GM19238 (cell line): ENCODE measurements at regions not wholly inside any gene's neighbourhood (a gene's known extent, or its start where the extent isn't known, plus 50 kb on each side); places are given as distances from the start of the nearest gene placed in this dataset.

Experiments
- DNase-seq: peaks from one replicate; pipeline ENCODE4 v3.0.0; 2011; ENCODE audit warnings: low spot score; ENCODE audit not compliant: insufficient read length

DNA sequence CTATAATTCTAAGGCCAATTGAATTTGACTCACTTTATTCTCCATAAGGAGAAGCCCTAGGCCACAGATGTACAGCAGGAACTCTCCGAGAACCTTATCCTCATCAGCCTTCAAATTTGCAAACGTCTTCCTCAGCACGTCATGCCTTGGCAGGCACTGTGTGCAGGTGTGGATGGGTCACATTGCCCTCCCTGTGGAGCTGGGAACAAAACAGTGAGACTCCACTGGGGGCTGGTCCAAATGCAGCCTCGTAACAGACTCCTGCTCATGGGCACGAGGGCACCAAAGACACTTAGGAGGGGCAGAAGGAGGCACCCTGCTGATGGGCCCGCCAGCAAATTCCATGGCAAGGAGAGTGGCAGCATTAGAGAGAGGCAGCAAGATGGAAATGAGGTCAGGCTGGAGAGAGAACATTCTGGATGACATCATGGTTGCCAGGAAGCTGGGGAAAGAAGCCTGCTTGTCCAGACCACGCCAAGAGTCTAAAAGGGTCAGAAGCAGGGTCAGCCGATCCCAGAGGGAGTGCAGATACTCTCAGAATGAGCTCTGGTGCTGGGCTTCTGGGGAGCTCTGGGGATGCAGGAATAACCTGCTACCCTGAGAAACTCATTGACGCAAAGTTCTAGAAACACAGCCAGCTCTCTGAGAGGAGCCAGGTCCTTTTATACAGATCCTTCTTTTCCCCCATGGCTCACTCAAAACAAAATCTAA is 242.2 kb downstream of the B3GLCT start:
- no peak for DNase-seq

DNA sequence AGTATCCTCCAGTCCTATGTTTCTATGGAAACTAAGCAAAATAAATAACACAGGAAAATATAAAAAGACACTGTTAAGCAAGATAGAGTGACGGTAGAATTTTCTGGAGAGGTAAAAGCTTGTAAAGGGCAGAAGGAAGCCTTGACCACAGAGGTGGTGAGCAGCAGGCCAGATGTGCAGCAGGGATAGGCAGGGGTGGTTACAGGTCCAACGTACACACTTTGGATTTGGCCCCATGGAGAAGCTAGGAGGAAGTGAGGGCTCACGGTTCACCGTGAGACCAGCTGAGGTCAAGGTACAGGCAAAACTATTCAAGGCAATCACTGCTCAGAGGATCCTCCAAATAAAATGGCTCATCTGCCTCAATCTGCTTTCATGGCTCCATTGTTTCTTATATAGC is 242.8 kb downstream of the B3GLCT start:
- no peak for DNase-seq

DNA sequence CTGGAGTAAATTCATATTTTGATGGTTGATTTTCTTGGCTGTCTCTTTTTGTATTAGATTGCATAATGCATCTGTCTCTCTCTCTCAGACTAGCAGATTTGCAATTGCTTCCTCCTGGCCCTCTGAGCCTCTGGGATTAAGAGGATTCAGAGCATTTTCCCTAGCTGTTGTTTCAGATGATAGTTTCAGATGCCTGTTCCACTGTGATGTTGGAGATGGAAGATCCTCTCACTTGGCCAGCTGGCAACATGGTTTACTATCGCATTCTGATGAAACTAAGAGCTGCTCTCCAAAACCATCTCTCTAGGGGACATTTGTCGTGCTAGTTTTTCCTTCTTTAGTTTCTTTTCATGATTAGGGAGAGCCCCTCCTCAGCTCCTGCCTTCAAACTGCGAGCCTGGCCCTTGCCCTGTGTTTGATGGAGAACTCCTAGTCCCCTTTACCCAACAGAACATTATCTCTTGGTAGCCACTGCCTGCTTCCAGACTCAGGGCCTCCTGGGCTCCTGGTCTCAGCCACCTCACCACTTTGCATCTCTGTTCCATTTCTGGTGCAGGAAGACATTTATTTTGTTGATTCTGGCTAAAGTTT is 244.6 kb downstream of the B3GLCT start:
- no peak for DNase-seq

DNA sequence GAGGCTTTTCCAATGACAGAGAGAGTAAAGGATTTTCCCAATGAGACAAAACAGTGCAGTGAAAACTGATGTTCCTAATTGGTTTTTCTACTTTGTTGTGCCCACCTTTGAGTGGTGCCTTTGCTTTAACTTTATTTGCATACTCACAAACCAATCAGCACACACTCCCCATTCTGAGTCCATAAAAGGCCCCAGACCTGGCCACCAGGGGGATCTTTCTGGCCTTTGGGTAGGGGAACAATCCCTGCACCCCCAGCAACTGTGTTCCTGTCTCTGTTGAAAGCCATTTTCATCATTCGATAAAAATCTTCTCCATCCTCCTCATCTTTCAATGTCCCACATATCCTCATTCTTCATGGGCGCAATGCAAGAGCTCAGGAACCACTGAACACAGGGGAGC is 252.8 kb downstream of the B3GLCT start:
- DNase-seq: no peak

DNA sequence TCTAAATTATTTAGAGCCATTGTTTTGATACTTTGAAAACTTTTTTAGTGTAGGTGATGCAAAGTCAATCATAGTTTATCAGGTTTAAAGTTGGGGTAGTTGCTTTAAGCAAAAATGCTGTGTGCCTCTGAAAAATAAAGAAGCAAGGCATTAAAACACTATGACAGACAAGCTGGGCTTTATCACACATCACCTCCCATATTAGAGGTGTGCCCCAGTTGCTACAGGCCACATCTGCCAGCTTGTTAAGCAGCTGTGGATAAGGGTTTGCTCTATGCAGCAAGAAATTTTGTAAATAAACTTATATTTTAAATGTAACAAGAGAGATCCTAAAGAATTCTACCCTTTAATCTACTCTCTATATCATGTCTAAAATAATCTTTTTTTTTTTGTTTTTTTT is 255.8 kb downstream of the B3GLCT start:
- no peak for DNase-seq

DNA sequence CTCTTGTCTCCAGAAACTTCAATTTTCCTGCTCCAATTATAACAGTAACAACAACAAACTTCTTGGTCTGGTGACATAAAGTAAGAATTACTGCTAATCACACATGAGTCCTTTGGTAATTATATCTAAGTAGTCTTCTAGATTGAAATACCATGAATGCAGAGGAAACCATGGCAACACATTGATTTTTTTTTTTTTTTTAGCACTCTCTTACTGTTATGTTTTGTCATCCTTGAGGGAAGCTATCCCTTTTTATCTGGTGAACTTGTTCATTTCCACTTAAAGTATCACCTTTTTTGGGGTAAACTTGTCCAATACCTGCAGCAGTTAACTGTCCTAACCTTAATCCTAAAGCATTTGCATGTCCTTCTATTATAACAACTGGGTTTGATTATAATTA is 256.3 kb downstream of the B3GLCT start:
- no peak for DNase-seq

DNA sequence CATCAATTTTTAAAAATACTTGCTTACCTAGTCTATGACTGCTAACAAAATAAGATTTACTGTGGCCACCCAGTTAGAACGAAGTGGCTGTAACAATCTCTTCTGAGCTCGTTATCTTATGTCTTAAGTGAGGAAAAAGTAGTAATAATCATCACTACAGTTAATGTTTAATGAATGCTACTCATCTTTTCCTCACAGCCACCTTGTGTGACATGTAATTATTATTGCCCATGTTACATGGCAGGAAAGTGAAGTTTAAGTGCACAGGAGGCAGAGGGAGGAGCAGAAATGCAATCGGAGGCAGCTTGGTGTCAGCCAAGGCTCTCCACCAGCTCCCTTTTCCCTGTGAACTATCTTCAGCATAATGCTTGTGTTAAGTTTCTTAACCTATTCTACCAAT is 260.3 kb downstream of the B3GLCT start:
- no peak for DNase-seq

DNA sequence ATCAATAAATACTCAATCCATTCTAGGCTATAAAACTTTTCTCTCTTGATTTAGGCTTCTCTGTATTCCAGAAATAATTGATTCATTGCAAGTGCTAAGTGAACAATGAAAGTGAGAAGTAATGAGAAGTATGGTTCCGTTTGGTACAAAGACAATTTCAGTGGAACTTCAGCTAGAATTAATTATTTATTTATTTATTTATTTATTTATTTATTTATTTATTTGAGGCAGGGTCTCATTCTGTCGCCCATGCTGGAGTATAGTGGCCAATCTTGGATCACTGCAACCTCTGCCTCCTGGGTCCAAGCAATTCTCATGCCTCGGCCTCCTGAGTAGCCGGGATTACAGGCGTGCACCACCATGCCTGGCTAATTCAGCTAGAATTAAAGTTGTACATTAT is 262.1 kb downstream of the B3GLCT start:
- no peak for DNase-seq

DNA sequence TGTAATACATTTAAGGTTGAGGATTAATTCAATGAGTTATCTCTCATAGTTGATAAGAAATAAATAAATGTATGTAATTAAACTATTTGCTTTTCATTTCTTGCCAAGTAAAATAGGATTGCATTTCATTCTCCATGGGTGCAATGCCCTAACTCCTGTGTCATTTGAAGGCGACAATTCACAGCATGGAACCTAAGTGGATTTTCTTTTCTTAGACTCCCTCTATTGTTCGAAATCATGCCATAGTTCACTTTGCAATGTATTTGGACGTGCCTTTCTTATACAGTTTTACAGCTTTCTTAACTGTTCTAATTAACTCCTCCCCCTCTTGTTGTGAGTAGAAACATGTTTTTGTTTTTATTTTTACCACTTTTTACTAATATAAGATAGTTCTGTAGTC is 263.0 kb downstream of the B3GLCT start:
- DNase-seq: no peak

DNA sequence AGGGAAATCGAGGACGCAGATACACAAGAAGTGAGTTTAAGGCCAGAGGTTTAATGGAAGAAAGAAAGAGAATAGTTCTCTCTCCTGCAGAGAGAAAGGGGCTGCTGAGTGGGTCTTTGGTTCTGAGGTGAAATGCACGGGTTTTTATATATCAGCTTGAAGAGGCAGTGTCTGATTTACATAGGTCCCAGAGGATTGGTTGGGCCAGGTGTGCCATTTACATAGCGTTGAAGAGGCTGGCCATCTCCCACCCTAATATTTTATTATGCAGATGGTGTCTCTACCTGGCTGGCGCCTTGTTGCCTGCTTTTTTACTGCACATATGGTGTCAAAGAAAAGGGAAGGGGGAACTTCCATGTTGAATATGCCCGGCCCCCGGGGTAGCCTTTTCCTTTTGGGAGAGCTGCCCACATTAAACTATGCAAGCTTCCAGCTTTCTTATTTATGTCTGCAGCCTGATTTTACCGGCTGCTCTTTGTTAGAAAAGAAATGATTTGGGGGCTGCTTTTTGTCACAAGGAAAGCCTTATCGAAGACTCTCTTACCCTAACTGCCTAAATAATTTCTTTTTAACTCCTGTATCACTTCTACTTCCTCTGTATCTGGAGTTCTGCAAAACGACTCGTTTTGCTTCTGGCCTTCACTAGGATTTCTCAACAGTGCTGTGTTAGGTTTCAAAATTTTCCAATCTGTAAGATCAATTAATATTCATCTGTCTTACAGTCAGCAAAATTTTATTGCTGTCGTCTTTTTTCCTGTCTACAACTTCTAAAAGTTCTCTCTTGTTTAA is 268.5 kb downstream of the B3GLCT start:
- no peak for DNase-seq

DNA sequence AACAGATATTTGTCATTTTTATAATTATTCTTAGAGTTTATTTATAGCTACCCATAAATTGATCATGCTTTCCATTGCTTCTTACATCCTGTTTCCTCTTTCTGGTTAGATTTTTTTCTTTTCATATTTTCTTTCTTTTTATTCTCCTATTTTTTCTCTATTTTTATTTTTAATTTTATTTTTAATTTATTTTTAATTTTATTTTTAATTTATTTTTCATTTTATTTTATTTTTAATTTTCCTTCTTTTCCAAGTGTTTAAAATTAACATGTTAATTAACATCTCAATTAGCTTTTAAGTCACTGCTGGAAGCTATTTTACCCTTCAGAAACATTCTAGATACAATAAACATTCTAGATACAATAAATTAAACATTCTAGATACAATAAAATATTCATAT is 269.6 kb downstream of the B3GLCT start:
- DNase-seq: no peak

DNA sequence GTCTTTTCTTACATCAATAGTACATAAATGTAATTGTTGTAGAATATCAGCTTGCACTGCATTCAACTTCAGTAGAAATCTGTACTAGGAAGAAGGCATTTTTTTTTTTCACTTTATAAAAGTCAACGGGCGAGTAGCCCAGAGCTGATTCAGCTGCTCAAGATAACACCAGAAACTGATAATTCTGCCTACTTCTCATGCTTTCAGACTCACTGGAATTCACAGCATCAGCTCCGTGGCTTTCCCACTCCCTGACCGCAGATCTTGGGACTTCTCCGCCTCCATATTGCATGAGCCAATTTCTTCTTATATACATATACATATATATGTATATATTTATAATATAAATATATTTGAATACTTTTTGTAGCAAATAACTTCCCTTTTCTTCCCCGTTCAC is 263.1 kb upstream of the RXFP2 start:
- DNase-seq: no peak

DNA sequence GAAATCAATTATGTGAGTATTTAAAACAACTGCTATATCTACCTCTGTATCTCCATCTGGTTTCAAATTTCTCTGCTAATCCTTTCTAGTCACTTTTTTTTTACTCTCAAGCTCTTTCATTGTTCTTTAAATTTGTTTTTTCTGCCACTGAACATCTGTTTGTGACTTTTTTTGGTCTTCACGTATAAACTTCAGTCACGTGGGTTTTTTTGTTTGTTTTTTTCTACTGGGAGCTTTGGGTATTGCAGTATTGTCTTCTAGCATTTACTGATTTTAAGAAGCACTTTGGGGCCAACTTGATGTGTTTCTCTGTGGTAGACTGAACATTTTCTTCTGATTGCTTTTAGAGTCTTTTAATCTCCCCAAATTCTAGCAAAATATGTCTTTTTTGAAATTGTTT is 262.6 kb upstream of the RXFP2 start:
- no peak for DNase-seq

DNA sequence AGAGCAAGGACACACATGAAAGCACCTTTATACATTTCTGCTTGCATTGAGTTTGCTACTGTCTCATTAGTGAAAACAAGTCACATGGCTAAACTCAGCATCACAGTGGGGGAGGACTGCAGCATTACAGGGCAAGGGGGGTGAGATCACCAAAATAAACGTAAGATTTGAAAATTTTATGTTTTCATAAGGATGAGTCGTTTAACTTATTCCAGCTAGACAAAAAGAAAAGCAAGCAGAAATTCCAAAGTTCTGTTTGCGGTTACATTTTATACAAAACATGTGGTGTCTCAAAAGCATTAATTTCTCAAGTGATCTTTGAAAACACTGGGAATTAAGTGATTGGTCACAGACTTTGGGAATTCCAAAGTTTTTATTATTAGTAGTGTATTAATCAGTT is 261.4 kb upstream of the RXFP2 start:
- no peak for DNase-seq

DNA sequence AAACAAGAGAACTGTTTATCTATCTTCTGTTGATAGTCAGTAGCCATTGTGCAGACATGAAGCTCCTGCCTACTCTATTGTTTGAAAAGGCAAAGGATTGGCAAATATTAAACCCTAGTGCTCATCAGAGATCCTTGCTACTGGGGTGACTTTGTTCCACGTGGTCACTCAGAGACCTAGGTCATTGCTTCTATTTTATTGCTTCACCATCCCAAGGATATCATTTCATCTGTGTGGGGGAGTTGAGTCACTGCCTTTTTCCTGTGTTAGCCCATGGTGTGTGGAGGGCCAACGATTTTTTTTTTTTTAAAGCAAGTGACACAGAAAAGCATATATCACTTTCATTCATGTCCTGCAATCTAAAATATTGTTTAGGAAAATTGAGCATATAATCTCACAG is 254.1 kb upstream of the RXFP2 start:
- DNase-seq: no peak

DNA sequence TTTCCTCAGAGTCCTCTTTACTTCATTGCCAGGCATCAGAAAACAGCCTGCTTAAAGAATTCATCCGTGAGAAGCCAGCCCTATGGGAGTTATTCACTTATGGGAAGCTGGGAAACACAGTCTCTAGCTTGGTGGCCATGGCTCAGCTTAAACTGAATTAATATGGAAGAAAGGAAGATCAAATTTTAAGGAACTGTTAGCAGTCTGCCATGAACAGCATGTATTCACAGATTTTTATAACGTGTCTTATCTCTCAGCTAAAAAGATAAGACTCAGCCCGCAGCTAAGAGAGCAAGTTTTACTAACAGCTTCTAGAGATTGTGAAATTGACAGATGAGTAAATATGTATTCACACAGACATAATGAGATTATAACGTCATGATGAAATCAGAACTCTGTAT is 253.7 kb upstream of the RXFP2 start:
- DNase-seq: no peak

DNA sequence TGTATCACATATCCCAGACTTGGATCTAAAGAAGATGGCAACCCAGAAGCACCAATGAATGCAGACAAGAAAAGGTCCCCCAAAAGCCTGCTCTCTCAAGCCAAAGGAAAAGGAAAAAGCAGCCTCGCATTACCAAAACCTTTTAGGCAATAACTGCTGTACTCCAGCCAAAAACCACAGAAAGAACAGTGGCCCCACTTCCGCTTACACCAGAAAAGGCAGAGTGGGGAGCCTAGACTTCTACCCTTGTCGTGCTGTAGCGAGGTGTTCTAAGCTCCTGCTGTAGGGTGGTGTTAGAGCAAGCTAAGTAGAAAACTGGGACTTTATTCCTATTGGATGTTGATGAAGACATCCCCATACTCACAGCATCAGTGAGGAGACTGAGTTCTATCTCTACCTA is 244.0 kb upstream of the RXFP2 start:
- no peak for DNase-seq

DNA sequence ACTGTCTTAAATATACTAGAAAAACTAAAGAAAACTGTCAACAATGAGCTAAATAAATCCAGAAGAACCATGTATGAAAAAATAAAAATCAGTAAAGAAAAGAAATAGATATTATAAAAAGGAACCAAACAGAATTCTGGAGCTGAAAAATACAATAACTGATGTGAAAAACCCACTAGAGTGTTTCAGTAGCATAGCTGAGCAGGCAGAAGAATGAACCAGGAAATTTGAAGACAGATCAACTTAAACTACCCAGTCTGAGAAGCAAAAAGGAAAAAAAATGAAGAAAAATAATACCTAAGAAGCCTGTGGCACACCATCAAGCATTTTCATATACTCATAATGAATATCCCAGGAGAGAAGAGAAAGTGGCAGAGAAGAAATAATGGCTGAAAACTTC is 240.1 kb upstream of the RXFP2 start:
- DNase-seq: no peak

DNA sequence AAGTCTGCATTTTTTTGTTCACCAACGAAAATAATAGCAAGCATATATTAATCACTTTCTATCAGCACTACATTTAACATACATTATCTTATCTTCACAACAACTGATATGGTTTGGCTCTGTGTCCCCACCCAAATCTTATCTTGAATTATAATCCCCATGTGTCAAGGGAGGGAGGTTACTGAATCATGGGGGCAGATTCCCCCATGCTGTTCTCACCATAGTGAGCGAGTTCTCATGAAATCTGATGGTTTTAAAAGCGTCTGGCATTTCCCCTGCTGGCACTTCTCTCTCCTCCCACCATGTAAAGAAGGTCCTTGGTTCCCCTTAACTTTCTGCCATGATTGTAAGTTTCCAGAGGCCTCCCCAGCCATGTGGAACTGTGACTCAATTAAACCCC is 235.7 kb upstream of the RXFP2 start:
- no peak for DNase-seq

DNA sequence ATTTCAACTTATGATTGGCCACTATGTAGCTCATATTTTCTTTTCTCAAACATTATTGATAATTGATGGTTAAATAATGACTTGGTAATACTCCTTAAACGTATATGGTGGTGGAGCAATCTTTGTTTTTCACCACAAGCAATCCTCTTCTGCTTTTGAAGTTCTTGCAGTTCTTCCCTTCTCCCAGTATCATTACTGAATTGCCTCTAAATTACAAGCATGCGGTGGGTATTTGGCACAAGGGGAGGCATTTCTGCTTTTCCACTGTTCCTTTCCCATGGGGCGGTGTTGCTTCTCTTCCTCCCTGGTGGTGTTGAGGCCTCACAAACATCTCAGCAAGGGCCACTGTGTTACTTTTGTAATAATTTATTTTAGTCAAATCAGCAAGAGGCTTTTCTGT is 234.4 kb upstream of the RXFP2 start:
- DNase-seq: no peak

DNA sequence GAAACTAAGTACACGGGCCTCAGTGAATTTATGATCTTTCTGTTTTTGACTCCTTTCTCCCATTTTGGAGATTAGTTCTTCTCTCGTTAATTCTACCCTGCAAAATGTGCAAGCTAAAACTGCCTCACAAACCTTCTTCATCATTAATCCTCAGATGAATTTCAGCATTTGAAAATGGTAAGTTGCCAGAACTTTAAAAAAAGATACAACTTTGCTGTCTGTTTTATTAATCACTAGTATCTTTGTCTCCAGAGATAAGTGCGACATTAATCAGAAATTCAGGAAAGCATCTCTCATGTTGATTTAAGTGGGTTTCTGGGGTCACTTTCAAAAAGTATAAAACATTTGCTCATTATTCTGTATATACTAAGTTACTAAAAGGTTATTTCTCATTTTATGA is 227.0 kb upstream of the RXFP2 start:
- no peak for DNase-seq

DNA sequence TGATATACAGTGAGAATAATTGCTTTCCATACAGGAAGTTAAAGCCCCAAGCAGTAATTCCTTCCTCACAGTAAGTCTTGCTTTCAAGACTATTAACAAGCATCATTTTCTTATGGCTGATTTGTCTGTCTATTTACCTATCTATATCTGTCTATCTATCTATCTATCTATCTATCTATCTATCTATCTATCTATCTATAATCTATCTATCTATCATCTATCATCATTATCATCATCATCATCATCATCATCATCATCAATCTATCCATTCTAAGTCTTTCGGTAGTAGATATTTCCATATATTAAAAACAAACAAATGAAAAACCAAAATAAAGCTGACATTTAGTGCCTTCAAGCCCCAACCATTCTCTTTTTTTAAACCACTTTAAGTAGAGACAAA is 224.4 kb upstream of the RXFP2 start:
- no peak for DNase-seq

DNA sequence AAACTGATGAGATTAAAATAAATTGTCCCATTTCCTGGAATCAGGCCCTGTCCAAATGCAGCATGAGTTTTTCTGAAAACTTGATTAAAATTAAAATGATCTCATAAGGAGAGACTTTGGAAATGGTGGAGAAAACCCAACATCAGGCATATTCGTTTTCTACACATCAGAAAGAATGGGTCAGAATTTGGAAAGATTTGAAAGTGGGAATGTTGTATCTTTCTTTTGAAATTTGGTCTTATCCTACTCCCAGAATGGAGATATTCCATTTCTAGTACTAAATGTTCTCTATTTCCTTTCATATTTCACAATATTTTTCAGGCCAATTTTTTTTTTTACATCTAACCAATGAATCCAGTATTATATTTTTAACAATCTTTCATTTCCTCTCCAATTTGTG is 223.9 kb upstream of the RXFP2 start:
- DNase-seq: no peak
